IMR-90 (cell line): ENCODE measurements at regions not wholly inside any gene's neighbourhood (a gene's known extent, or its start where the extent isn't known, plus 50 kb on each side); places are given as distances from the start of the nearest gene placed in this dataset.

Experiments used
- ATAC-seq: fragments of 200-7000 bp; cut with Tn5 transposase; 2 replicates; pipeline ENCODE4 v1.9.1; 2020; ENCODE audit warnings: low read depth, mild to moderate bottlenecking, moderate library complexity
- BruUV-seq: library from RNA; stranded (reverse); fragments of 400-500 nt; replicated peaks from 2 replicates; lab custom pipeline; 2021; lab: Mats Ljungman, UMichigan
- CTCF ChIA-PET: fragments of 300-600 bp; formaldehyde crosslinking; extraction: SDS; loops from one replicate; lab custom pipeline; 2021; ENCODE audit warnings: antibody characterized with exemption; lab: Yijun Ruan, JAX
- POLR2A ChIA-PET: fragments of 300-600 bp; sonication (Branson Sonifier 250); formaldehyde crosslinking; loops from one replicate; lab custom pipeline; 2022; ENCODE audit warnings: antibody characterized with exemption; ENCODE audit not compliant: unreplicated experiment; lab: Charles Lee
- DNase-seq: peaks from one replicate; pipeline ENCODE4 v3.0.0; 2013
- H2AFZ ChIP-seq: replicated peaks from 2 replicates; pipeline ENCODE3; 2013; ENCODE audit warnings: low read length, mild to moderate bottlenecking; ENCODE audit not compliant: poor library complexity
- H2AK5ac ChIP-seq: 2 replicates; pipeline ENCODE4 v1.6.1; 2013; ENCODE audit warnings: low read depth, low read length, inconsistent platforms
- H2AK9ac ChIP-seq: replicated peaks from 2 replicates; pipeline ENCODE3; 2013; ENCODE audit warnings: mild to moderate bottlenecking, low read depth, low read length, moderate library complexity; ENCODE audit not compliant: poor library complexity
- H2BK120ac ChIP-seq: 2 replicates; pipeline ENCODE4 v1.6.1; 2013; ENCODE audit warnings: low read depth, low read length, inconsistent platforms
- H2BK15ac ChIP-seq: 3 replicates; pipeline ENCODE4 v1.6.1; 2013; ENCODE audit warnings: low read depth, low read length, inconsistent platforms
- H2BK20ac ChIP-seq: 2 replicates; pipeline ENCODE4 v1.6.1; 2013; ENCODE audit warnings: low read depth, mild to moderate bottlenecking, inconsistent platforms, low read length, moderate library complexity
- H2BK5ac ChIP-seq: 2 replicates; pipeline ENCODE4 v1.6.1; 2013; ENCODE audit warnings: mild to moderate bottlenecking, low read depth, low read length, inconsistent platforms; ENCODE audit not compliant: poor library complexity, severe bottlenecking
- H3K14ac ChIP-seq: replicated peaks from 2 replicates; pipeline ENCODE4 v1.6.1; 2013; ENCODE audit warnings: low read depth, low read length, inconsistent platforms
- H3K18ac ChIP-seq: 2 replicates; pipeline ENCODE4 v1.6.1; 2013; ENCODE audit warnings: low read depth, low read length, control low read depth
- H3K23ac ChIP-seq: 2 replicates; pipeline ENCODE4 v1.6.1; 2013; ENCODE audit warnings: low read depth, low read length, inconsistent platforms
- H3K27ac ChIP-seq: 2 replicates; pipeline ENCODE4 v1.5.1; 2013; ENCODE audit warnings: mild to moderate bottlenecking, control low read depth, low read length; ENCODE audit not compliant: insufficient read depth
- H3K27me3 ChIP-seq: 2 replicates; pipeline ENCODE4 v1.6.1; 2013; ENCODE audit warnings: low read length; ENCODE audit not compliant: control insufficient read depth, insufficient read depth
- H3K36me3 ChIP-seq: 2 replicates; pipeline ENCODE4 v1.6.1; 2013; ENCODE audit warnings: low read length, mixed read lengths; ENCODE audit not compliant: control insufficient read depth, insufficient read depth
- H3K4ac ChIP-seq: 2 replicates; pipeline ENCODE4 v1.6.1; 2013; ENCODE audit warnings: low read depth, low read length, inconsistent platforms
- H3K4me1 ChIP-seq: 2 replicates; pipeline ENCODE4 v1.6.1; 2013; ENCODE audit warnings: low read length, mixed read lengths; ENCODE audit not compliant: control insufficient read depth, insufficient read depth
- H3K4me2 ChIP-seq: 2 replicates; pipeline ENCODE4 v1.6.1; 2013; ENCODE audit warnings: low read depth, mild to moderate bottlenecking, control low read depth, low read length, moderate library complexity
- H3K4me3 ChIP-seq: 2 replicates; pipeline ENCODE4 v1.5.1; 2013; ENCODE audit warnings: low read depth, mild to moderate bottlenecking, control low read depth, low read length, moderate library complexity; ENCODE audit not compliant: insufficient read depth
- H3K56ac ChIP-seq: 2 replicates; pipeline ENCODE4 v1.6.1; 2013; ENCODE audit warnings: low read length, inconsistent platforms; ENCODE audit not compliant: insufficient read depth; ENCODE audit errors: extremely low read depth
- H3K79me1 ChIP-seq, 2 experiments: 2 replicates each; pipeline ENCODE4 v1.6.1; 2013; ENCODE audit warnings: low read length in 2 of 2, inconsistent platforms in 1 of 2, low read depth in 1 of 2
- H3K9ac ChIP-seq: 2 replicates; pipeline ENCODE4 v1.6.1; 2013; ENCODE audit warnings: low read depth, low read length, control low read depth
- H3K9me1 ChIP-seq: 2 replicates; pipeline ENCODE4 v1.6.1; 2013; ENCODE audit warnings: low read length, inconsistent platforms; ENCODE audit not compliant: insufficient read depth
- H3K9me3 ChIP-seq: 2 replicates; pipeline ENCODE4 v1.6.1; 2013; ENCODE audit warnings: low read length; ENCODE audit not compliant: control insufficient read depth, insufficient read depth
- H4K20me1 ChIP-seq: 2 replicates; pipeline ENCODE4 v1.6.1; 2013; ENCODE audit warnings: low read length, inconsistent platforms; ENCODE audit not compliant: insufficient read depth
- H4K5ac ChIP-seq: 2 replicates; pipeline ENCODE4 v1.6.1; 2013; ENCODE audit warnings: mild to moderate bottlenecking, low read depth, low read length, control low read depth
- H4K8ac ChIP-seq, 2 experiments: 2 replicates each; pipeline ENCODE4 v1.6.1; 2013; ENCODE audit warnings: low read depth in 2 of 2, low read length in 2 of 2, control low read depth in 1 of 2, inconsistent platforms in 1 of 2
- H4K91ac ChIP-seq: 2 replicates; pipeline ENCODE4 v1.6.1; 2013; ENCODE audit warnings: low read depth, low read length, inconsistent platforms; ENCODE audit not compliant: insufficient read depth
- BHLHE40 ChIP-seq: fragments of 150-350 bp; IDR thresholded peaks from 2 replicates; pipeline ENCODE4 v1.6.1; 2016; ENCODE audit warnings: mild to moderate bottlenecking, low read depth, low read length
- CHD1 ChIP-seq: IDR thresholded peaks from 2 replicates; pipeline ENCODE4 v1.6.1; 2012; ENCODE audit warnings: low read depth, low read length, improper control_type of control experiment
- CTCF ChIP-seq: conservative IDR thresholded peaks from 2 replicates; pipeline ENCODE4 v1.5.1; 2012; ENCODE audit warnings: mild to moderate bottlenecking, low read depth, low read length, improper control_type of control experiment
- FOS ChIP-seq: fragments of 150-350 bp; IDR thresholded peaks from 2 replicates; pipeline ENCODE4 v1.6.1; 2016; ENCODE audit warnings: low read depth, low read length
- MAFK ChIP-seq: IDR thresholded peaks from 2 replicates; pipeline ENCODE4 v1.6.1; 2012; ENCODE audit warnings: low read depth, low read length, improper control_type of control experiment
- MXI1 ChIP-seq: IDR thresholded peaks from 2 replicates; pipeline ENCODE4 v1.6.1; 2012; ENCODE audit warnings: low read depth, mild to moderate bottlenecking, low read length, moderate library complexity, borderline replicate concordance
- POLR2A ChIP-seq: IDR thresholded peaks from 2 replicates; pipeline ENCODE4 v1.6.1; 2012; ENCODE audit warnings: mild to moderate bottlenecking, low read depth, low read length
- RAD21 ChIP-seq: IDR thresholded peaks from 2 replicates; pipeline ENCODE4 v1.6.1; 2012; ENCODE audit warnings: low read length, improper control_type of control experiment
- SMC3 ChIP-seq: fragments of 150-350 bp; IDR thresholded peaks from 2 replicates; pipeline ENCODE4 v1.6.1; 2016; ENCODE audit warnings: low read depth, mild to moderate bottlenecking, antibody characterized with exemption, low read length, moderate library complexity
- WGBS, 2 experiments: methylation state at CpG; one replicate each; pipeline versions ENCODE4 v1.1.5 to v1.1.7; 2013; ENCODE audit warnings: missing lambda C conversion rate in 2 of 2; ENCODE audit not compliant: insufficient read length in 1 of 2; ENCODE audit errors: extremely low coverage in 2 of 2; 5-methylcytosine and 5-hydroxymethylcytosine counted together
- dilution Hi-C: fragments of 300-500 bp; cut with HindIII; formaldehyde crosslinking; loops from one replicate; pipeline ENCODE4 v1.14.3; 2018; ENCODE audit warnings: low sequenced_read_pairs; ENCODE audit not compliant: unreplicated experiment
- in situ Hi-C: fragments of 300-500 bp; cut with MboI; formaldehyde crosslinking; loops from 3 replicates; pipeline ENCODE4 v1.14.3; 2019; ENCODE audit warnings: low sequenced_read_pairs, inconsistent platforms, mixed read lengths
- intact Hi-C: fragments of 100-400 bp; cut with micrococcal nuclease; formaldehyde crosslinking; loops from 2 replicates; pipeline ENCODE4 v1.10.0; 2022

- Histone ChIP-seq H3K9me3 (no peaks in the 10 kb centered on the region), H3K9me1 (no peaks in the 10 kb centered on the region), H2BK15ac (no peak overlapping the region), H3K14ac (no peak overlapping the region), H3K36me3 (no peaks in the 10 kb centered on the region), H3K9ac (no peak overlapping the region), H3K27ac (no peak overlapping the region), H4K20me1 (no peaks in the 10 kb centered on the region), H3K4me1 (no peaks in the 10 kb centered on the region), H3K56ac (no peak overlapping the region), H3K23ac (no peak overlapping the region), H3K4me2 (no peak overlapping the region), H4K91ac (no peak overlapping the region), H2BK120ac (no peak overlapping the region), H2BK5ac (no peak overlapping the region), H2AK9ac (no peak overlapping the region), H2BK20ac (no peak overlapping the region), H4K5ac (no peak overlapping the region), H3K18ac (no peak overlapping the region), H4K8ac (no peak overlapping the region), H3K27me3 (peaks cover 10% of the 10 kb centered on the region), H3K79me1 (no peaks in the 10 kb centered on the region), H3K4ac (no peak overlapping the region), H2AK5ac (no peak overlapping the region), H2AFZ (no peak overlapping the region), H3K4me3 (no peak overlapping the region)
- DNase-seq: no peak
- BruUV-seq: no TSS peak
- intact Hi-C loops (no loop called here), in situ Hi-C loops (no loop called here), dilution Hi-C loops (no loop called here)
- no peak for TF ChIP-seq RAD21
- no peak for TF ChIP-seq CTCF
- TF ChIP-seq MXI1: no peak
- no peak for TF ChIP-seq POLR2A
- TF ChIP-seq BHLHE40: no peak
- no peak for TF ChIP-seq MAFK
- TF ChIP-seq FOS: no peak
- TF ChIP-seq CHD1: no peak
- TF ChIP-seq SMC3: no peak
- POLR2A ChIA-PET: no interaction called here
- 80% methylated on average over 1 of the region's 5 CpGs; no CpG with 5 or more reads in 1 of the 2 experiments for WGBS, 2 experiments
- no peak for ATAC-seq
- CTCF ChIA-PET: no interaction called here
Observed at GRCh38 chr5:167308466-167308865, 983.0 kb upstream of the WWC1 start.
